Esophagus squamous epithelium (tissue), 4 donors: ENCODE measurements at regions not wholly inside any gene's neighbourhood (a gene's known extent, or its start where the extent isn't known, plus 50 kb on each side); places are given as distances from the start of the nearest gene placed in this dataset.

Source experiments
- CTCF ChIP-seq, 6 experiments: fragments of 450-650 bp in 4 of 6; fragments of 200-600 bp in 2 of 6; sonication (generic) in 2 of 6; IDR thresholded peaks; one replicate each; pipeline ENCODE4 v1.5.1; 2016 to 2019; ENCODE audit warnings: antibody characterized with exemption in 6 of 6, mild to moderate bottlenecking in 4 of 6, moderate library complexity in 4 of 6
- POLR2A ChIP-seq, 4 donors: fragments of 450-650 bp; IDR thresholded peaks; one replicate each; pipeline ENCODE4 v1.6.1; 2017; ENCODE audit warnings: antibody characterized with exemption in 4 of 4, mild to moderate bottlenecking in 4 of 4, moderate library complexity in 3 of 4

GRCh38 chr7:82655965-82656364 is 212.4 kb upstream of the CACNA2D1 start:
- no peak for TF ChIP-seq POLR2A (IDR thresholded peaks at IDR 0.05)
- no peak for TF ChIP-seq CTCF (IDR thresholded peaks at IDR 0.05)
